Activated T-cell treated with anti-CD3 and anti-CD28 coated beads, Interleukin-2, amount 50 U/mL, for 24 hours (primary cell): ENCODE measurements at regions not wholly inside any gene's neighbourhood (a gene's known extent, or its start where the extent isn't known, plus 50 kb on each side); places are given as distances from the start of the nearest gene placed in this dataset.
A peak's percentile ranks its signal among the peaks of the same experiment; 100 is the strongest.
"Not testable (repeated sequence)": the region's sequence is repeated elsewhere in the genome, so short reads cannot be mapped to it uniquely, and the experiment has no call there.

Source experiments
- DNase-seq: peaks from one replicate; pipeline ENCODE4 v3.0.0-alpha.2; 2020
- H3K27ac Mint-ChIP-seq: 2 replicates; pipeline ENCODE4 v1.8.0; 2020; ENCODE audit warnings: mild to moderate bottlenecking, mixed read lengths
- H3K27me3 Mint-ChIP-seq: 2 replicates; pipeline ENCODE4 v1.8.0; 2020; ENCODE audit warnings: mixed read lengths
- H3K36me3 Mint-ChIP-seq: 2 replicates; pipeline ENCODE4 v1.8.0; 2020; ENCODE audit warnings: low read depth, mixed read lengths
- H3K4me1 Mint-ChIP-seq: 2 replicates; pipeline ENCODE4 v1.8.0; 2020; ENCODE audit warnings: low read depth, mixed read lengths
- H3K4me3 Mint-ChIP-seq: 2 replicates; pipeline ENCODE4 v1.8.0; 2020; ENCODE audit warnings: mild to moderate bottlenecking, moderate library complexity, mixed read lengths
- H3K9me3 Mint-ChIP-seq: 2 replicates; pipeline ENCODE4 v1.8.0; 2020; ENCODE audit warnings: mixed read lengths

DNA sequence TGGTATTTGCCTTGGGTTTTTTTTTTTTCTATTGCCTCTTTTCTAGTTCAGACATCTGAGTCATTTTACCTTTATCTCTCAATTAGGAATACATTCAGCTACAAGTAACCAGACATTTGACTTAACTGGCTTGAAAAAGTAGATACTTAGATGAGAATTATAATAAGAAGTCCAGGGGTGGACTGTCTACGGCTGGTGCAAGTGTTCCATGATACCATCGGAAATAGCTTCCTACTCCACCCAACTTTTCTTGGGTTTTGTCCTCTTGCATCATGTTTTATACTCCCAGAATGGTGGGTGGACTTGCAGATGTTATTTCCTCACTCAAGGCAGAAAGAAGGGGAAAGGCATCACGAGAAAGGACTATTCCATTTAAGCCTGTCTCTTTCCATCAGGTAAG, 104.7 kb downstream of the ARHGAP11B start:
- H3K27ac Mint-ChIP-seq, H3K4me1 Mint-ChIP-seq, H3K9me3 Mint-ChIP-seq, DNase-seq, H3K27me3 Mint-ChIP-seq, H3K4me3 Mint-ChIP-seq: not testable (repeated sequence)
- peaks cover 59% of the 10 kb centered on the region for H3K36me3 Mint-ChIP-seq

GRCh38 chr15:30732100-30732499, 106.2 kb downstream of the ARHGAP11B start:
- not testable (repeated sequence) for H3K27me3 Mint-ChIP-seq, DNase-seq, H3K4me1 Mint-ChIP-seq, H3K27ac Mint-ChIP-seq, H3K4me3 Mint-ChIP-seq, H3K9me3 Mint-ChIP-seq
- H3K36me3 Mint-ChIP-seq, result peaks cover 64% of the 10 kb centered on the region

GRCh38 chr15:30735884-30736564, 110.1 kb downstream of the ARHGAP11B start:
- H3K36me3 Mint-ChIP-seq, result peaks cover 44% of the 10 kb centered on the region
- H3K9me3 Mint-ChIP-seq, DNase-seq, H3K4me1 Mint-ChIP-seq, H3K27ac Mint-ChIP-seq, H3K4me3 Mint-ChIP-seq, H3K27me3 Mint-ChIP-seq: not testable (repeated sequence)

DNA sequence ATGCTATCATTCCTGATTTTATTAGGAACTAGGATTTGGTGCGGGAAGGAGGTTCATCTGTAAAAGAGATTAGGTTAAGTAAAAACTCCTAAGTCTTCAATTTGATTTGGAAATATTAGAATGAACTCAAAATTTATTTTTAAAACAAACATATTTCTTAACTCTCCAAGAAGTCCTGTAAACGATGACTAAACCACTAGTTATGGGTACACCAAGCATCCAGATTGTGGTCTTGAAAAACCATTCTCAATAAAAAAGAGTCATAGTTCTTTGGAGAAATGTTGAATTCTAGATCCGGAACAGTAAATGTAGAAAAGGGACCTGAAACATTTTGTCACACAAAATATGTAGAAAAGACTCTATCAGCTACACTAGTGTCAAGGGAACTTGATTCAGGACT, 116.9 kb downstream of the ARHGAP11B start:
- not testable (repeated sequence) for H3K9me3 Mint-ChIP-seq, H3K27me3 Mint-ChIP-seq, DNase-seq, H3K4me1 Mint-ChIP-seq, H3K27ac Mint-ChIP-seq, H3K4me3 Mint-ChIP-seq
- H3K36me3 Mint-ChIP-seq, result peaks cover 18% of the 10 kb centered on the region

GRCh38 chr15:30749048-30749447, 123.1 kb downstream of the ARHGAP11B start:
- DNase-seq, H3K4me3 Mint-ChIP-seq, H3K4me1 Mint-ChIP-seq, H3K27ac Mint-ChIP-seq, H3K9me3 Mint-ChIP-seq, H3K27me3 Mint-ChIP-seq: not testable (repeated sequence)
- H3K36me3 Mint-ChIP-seq, result peaks cover 40% of the 10 kb centered on the region

- not testable (repeated sequence) for H3K27ac Mint-ChIP-seq, H3K4me1 Mint-ChIP-seq, H3K9me3 Mint-ChIP-seq, H3K4me3 Mint-ChIP-seq, H3K27me3 Mint-ChIP-seq
- DNase-seq, result peak; percentile 58
- H3K36me3 Mint-ChIP-seq, result peaks cover 33% of the 10 kb centered on the region
These were observed 129.2 kb downstream of the ARHGAP11B start for GRCh38 chr15:30755036-30755687.

- not testable (repeated sequence) for DNase-seq, H3K4me1 Mint-ChIP-seq, H3K9me3 Mint-ChIP-seq, H3K27me3 Mint-ChIP-seq, H3K4me3 Mint-ChIP-seq, H3K27ac Mint-ChIP-seq
- peaks cover 18% of the 10 kb centered on the region for H3K36me3 Mint-ChIP-seq
These were observed 134.7 kb downstream of the ARHGAP11B start for GRCh38 chr15:30760633-30761032.

- H3K9me3 Mint-ChIP-seq, H3K27ac Mint-ChIP-seq, H3K4me1 Mint-ChIP-seq, H3K27me3 Mint-ChIP-seq, DNase-seq, H3K4me3 Mint-ChIP-seq: not testable (repeated sequence)
- peaks cover 13% of the 10 kb centered on the region for H3K36me3 Mint-ChIP-seq
These were observed 135.4 kb downstream of the ARHGAP11B start for GRCh38 chr15:30761365-30761764.

DNA sequence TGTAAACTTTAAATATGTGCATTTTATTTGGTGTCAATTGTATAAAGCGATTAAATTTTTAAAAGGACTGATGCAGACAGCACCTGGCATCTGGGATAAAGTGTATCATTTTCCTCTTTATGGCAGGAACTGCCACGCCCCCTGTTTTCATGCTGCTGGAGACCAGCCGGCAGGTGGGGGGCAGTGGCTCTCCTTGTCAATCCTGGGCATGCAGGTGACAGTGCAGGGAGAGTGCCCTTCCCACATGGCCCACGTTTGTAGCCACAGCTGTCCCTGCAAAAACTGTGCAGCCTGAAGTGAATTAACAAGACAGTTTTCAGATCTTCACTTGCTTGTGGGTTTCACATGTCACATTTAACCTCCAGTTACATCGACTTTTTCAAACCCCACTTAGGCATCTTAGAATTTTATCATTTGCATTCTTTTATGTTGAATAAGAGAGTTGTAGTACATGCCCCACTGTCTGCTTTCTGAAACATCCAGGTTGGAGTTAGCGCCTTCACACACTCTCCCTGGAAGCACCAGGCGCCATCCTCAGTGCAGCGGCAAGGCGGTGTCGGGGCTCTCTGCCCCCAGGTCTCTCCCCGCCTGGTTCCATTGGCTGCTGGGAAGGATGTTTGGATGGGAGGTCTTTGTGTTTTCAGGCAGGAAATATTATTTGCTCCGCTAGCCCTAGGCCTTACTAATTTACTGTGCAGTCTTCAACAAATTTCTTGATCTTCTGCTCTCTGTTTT, 134.2 kb upstream of the FAN1 start:
- H3K4me3 Mint-ChIP-seq, H3K27me3 Mint-ChIP-seq, H3K4me1 Mint-ChIP-seq, H3K27ac Mint-ChIP-seq, H3K9me3 Mint-ChIP-seq, DNase-seq: not testable (repeated sequence)
- peaks cover 20% of the 10 kb centered on the region for H3K36me3 Mint-ChIP-seq

- Mint-ChIP-seq H3K27ac (no peak overlapping the region), H3K4me3 (no peak overlapping the region)
- no peak for DNase-seq
These were observed 133.0 kb upstream of the FAN1 start for GRCh38 chr15:30770759-30771158.

DNA sequence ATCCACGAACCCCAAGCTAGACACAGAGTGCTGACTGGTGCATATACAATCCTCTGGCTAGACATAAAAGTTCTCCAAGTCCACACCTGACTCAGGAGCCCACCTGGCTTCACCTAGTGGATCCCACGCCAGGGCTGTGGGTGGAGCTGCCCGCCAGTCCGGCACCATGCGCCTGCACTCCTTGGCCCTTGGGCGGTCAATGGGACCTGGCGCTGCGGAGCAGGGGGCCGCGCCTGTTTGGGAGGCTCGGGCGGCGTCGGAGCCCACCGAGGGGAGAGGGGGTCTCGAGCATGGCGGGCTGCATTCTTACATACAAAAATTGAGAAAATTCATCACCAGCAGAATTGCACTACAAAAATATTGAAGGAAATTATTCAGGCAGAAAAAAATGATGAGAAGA, 120.7 kb upstream of the FAN1 start:
- Mint-ChIP-seq H3K9me3 (peaks cover 4% of the 10 kb centered on the region), H3K27ac (no peak overlapping the region), H3K36me3 (no peaks in the 10 kb centered on the region), H3K4me3 (no peak overlapping the region), H3K27me3 (peaks cover 3% of the 10 kb centered on the region), H3K4me1 (no peaks in the 10 kb centered on the region)
- no peak for DNase-seq

More at GRCh38 chr15:30770759-30771158, 133.0 kb upstream of the FAN1 start:
- Mint-ChIP-seq H3K4me1 (peaks cover 4% of the 10 kb centered on the region), H3K27me3 (no peaks in the 10 kb centered on the region), H3K9me3 (no peaks in the 10 kb centered on the region), H3K36me3 (peaks cover 24% of the 10 kb centered on the region)

DNA sequence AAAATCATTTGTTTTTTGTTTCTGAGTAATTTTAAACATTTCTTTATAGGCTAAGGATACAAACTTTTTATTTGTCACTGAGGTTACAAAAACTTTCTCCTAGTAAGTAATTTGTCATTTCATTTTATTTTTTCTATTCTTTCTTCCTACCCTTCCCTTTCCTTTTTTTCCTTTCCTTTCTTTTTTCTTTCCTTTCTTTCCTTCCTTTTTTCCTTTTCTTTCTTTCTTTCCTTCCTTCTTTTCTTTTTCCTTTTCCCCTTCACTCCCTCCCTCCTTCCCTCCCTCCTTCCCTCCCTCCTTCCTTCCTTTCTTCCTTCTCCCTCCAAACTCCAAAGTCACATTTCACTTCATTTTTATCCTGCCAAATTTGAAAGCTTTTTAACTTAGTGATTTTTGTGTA, 115.1 kb upstream of the FAN1 start:
- no peaks in the 10 kb centered on the region for H3K9me3 Mint-ChIP-seq
- no peaks in the 10 kb centered on the region for H3K36me3 Mint-ChIP-seq
- no peak overlapping the region for H3K4me3 Mint-ChIP-seq
- no peak for DNase-seq
- no peak overlapping the region for H3K27ac Mint-ChIP-seq
- H3K4me1 Mint-ChIP-seq, result no peaks in the 10 kb centered on the region
- peaks cover 12% of the 10 kb centered on the region for H3K27me3 Mint-ChIP-seq

- DNase-seq, result no peak
- Mint-ChIP-seq H3K4me1 (no peaks in the 10 kb centered on the region), H3K27me3 (peaks cover 20% of the 10 kb centered on the region), H3K4me3 (no peak overlapping the region), H3K9me3 (no peaks in the 10 kb centered on the region), H3K36me3 (no peaks in the 10 kb centered on the region), H3K27ac (no peak overlapping the region)
These were observed 112.2 kb upstream of the FAN1 start for GRCh38 chr15:30791239-30792175.

DNA sequence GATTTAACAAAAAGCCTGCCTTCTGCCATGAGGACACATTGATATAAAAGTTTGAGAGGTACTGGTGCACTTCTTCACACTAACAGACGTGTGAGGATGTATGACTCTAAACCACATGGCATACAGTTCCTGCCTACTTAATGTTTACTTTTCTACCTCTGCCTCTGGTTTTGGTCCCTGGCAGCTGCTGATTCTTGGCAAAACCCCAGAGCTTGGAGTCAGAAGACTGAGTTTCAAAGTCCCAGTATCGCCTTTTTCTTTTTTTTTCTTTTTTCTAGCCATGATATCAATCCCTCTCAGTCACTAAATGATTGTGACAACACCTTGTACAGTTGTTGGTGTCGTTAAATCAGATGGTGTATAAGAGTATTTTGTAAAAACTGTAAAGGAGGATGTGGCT, 110.9 kb upstream of the FAN1 start:
- H3K9me3 Mint-ChIP-seq, H3K27ac Mint-ChIP-seq, H3K36me3 Mint-ChIP-seq, H3K4me1 Mint-ChIP-seq, DNase-seq, H3K4me3 Mint-ChIP-seq: not testable (repeated sequence)
- peaks cover 20% of the 10 kb centered on the region for H3K27me3 Mint-ChIP-seq
